Liver (tissue), 3 donors: ENCODE measurements at regions not wholly inside any gene's neighbourhood (a gene's known extent, or its start where the extent isn't known, plus 50 kb on each side); places are given as distances from the start of the nearest gene placed in this dataset.

ENCODE experiments used
- CTCF ChIP-seq: fragments of 150-350 bp; IDR thresholded peaks from 2 replicates; pipeline ENCODE4 v1.5.1; 2017; ENCODE audit warnings: improper control_type of control experiment, low read depth, low read length; ENCODE audit not compliant: missing input control
- EGR1 ChIP-seq, 2 donors: IDR thresholded peaks; 2 replicates each; pipeline ENCODE4 v1.6.1; 2016 to 2018; ENCODE audit warnings: antibody characterized with exemption in 2 of 2, low read depth in 2 of 2
- FOXA2 ChIP-seq: IDR thresholded peaks from 2 replicates; pipeline ENCODE4 v1.6.1; 2016; ENCODE audit warnings: antibody characterized with exemption
- GABPA ChIP-seq, 2 donors: IDR thresholded peaks in 1 of 2; conservative IDR thresholded peaks in 1 of 2; 2 replicates each; pipeline ENCODE4 v1.6.1; 2016; ENCODE audit warnings: antibody characterized with exemption in 2 of 2, mild to moderate bottlenecking in 1 of 2, moderate library complexity in 1 of 2
- HNF4A ChIP-seq, 2 donors: conservative IDR thresholded peaks; 2 replicates each; pipeline ENCODE4 v1.6.1; 2016; ENCODE audit warnings: antibody characterized with exemption in 2 of 2, mild to moderate bottlenecking in 2 of 2
- JUND ChIP-seq, 2 donors: IDR thresholded peaks; 2 replicates each; pipeline ENCODE4 v1.6.1; 2016; ENCODE audit warnings: antibody characterized with exemption in 2 of 2
- MAX ChIP-seq: IDR thresholded peaks from 2 replicates; pipeline ENCODE4 v1.6.1; 2016; ENCODE audit warnings: antibody characterized with exemption
- RAD21 ChIP-seq, 2 donors: IDR thresholded peaks; 2 replicates each; pipeline ENCODE4 v1.6.1; 2016; ENCODE audit warnings: antibody characterized with exemption in 2 of 2, mild to moderate bottlenecking in 2 of 2
- RXRA ChIP-seq, 2 donors: IDR thresholded peaks; 2 replicates each; pipeline ENCODE4 v1.6.1; 2017 to 2018; ENCODE audit warnings: antibody characterized with exemption in 2 of 2, mild to moderate bottlenecking in 1 of 2
- SP1 ChIP-seq: IDR thresholded peaks from 2 replicates; pipeline ENCODE4 v1.6.1; 2018; ENCODE audit warnings: antibody characterized with exemption, mild to moderate bottlenecking
- TAF1 ChIP-seq: conservative IDR thresholded peaks from 2 replicates; pipeline ENCODE4 v1.6.1; 2016; ENCODE audit warnings: antibody characterized with exemption, mild to moderate bottlenecking
- YY1 ChIP-seq: IDR thresholded peaks from 2 replicates; pipeline ENCODE4 v1.6.1; 2016; ENCODE audit warnings: antibody characterized with exemption, mild to moderate bottlenecking
- ZBTB33 ChIP-seq: IDR thresholded peaks from 2 replicates; pipeline ENCODE4 v1.6.1; 2016; ENCODE audit warnings: antibody characterized with exemption
- donor health status: healthy.
- donor health status: healthy.

GRCh38 chr4:1502501-1502886 lies 96.3 kb upstream of the NKX1-1 start:
- TF ChIP-seq CTCF = no peak
- TF ChIP-seq MAX = no peak
- TF ChIP-seq SP1 = no peak
- no peak for TF ChIP-seq HNF4A (conservative IDR thresholded peaks at IDR 0.05)
- no peak for TF ChIP-seq FOXA2
- TF ChIP-seq GABPA (IDR thresholded peaks at IDR 0.05 in 1 of 2, conservative IDR thresholded peaks at IDR 0.05 in 1 of 2) = no peak
- no peak for TF ChIP-seq ZBTB33
- no peak for TF ChIP-seq RAD21 (IDR thresholded peaks at IDR 0.05)
- no peak for TF ChIP-seq RXRA (IDR thresholded peaks at IDR 0.05)
- TF ChIP-seq EGR1 (IDR thresholded peaks at IDR 0.05; ENCODE audit: low read depth in 2 of 2) = no peak
- TF ChIP-seq YY1 = no peak
- no peak for TF ChIP-seq TAF1
- TF ChIP-seq JUND (IDR thresholded peaks at IDR 0.05) = no peak
